ENCODE measurements at regions not wholly inside any gene's neighbourhood (a gene's known extent, or its start where the extent isn't known, plus 50 kb on each side); places are given as distances from the start of the nearest gene placed in this dataset.

DNA sequence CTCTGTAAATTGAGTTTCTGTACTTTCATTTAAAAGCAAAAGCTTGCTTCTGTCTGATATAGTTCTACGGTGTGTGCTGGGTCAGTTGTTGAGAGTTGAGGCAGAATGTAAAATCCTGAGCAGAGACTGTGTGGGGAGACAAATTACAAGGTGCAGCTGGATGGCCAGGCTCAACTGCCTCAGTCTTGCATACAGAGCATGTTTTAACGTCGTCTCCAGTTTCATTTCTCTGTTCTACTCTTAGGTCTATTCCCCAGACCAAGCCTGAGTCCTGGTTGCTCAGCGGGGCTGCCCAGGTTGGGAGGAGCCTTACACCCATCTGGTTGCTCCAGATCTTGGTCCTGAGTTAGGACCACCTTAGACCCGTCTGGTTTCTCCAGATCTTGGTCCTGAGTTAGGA lies 54.4 kb upstream of the MEDAG start:
- Histone ChIP-seq H3K9me3 (no peaks in the 10 kb centered on the region), H3K27me3 (no peaks in the 10 kb centered on the region), H3K27ac (no peak overlapping the region), H3K36me3 (no peaks in the 10 kb centered on the region), H3K4me3 (no peak overlapping the region), H3K4me1 (no peaks in the 10 kb centered on the region)
- no peak for DNase-seq
- intact Hi-C loops (cut with DNase I; ENCODE audit: low total_unique reads) (no loop called here), in situ Hi-C loops (cut with MboI; ENCODE audit: low pct_ligation_motif_present in 1 of 4, low pct_unique_long_range_greater_than_20kb in 1 of 4, low sequenced_read_pairs in 3 of 4) (no loop called here)
- 80 to 82% methylated on average over 1 to 5 of the region's 5 CpGs for WGBS, 2 donors (ENCODE audit: low coverage in 1 of 2)
- TF ChIP-seq EP300 (IDR thresholded peaks at IDR 0.05; ENCODE audit: low read depth) (no peak), POLR2A (IDR thresholded peaks at IDR 0.05) (no peak), POLR2AphosphoS5 (IDR thresholded peaks at IDR 0.05) (no peak)
- TF ChIP-seq, protein P1, sequence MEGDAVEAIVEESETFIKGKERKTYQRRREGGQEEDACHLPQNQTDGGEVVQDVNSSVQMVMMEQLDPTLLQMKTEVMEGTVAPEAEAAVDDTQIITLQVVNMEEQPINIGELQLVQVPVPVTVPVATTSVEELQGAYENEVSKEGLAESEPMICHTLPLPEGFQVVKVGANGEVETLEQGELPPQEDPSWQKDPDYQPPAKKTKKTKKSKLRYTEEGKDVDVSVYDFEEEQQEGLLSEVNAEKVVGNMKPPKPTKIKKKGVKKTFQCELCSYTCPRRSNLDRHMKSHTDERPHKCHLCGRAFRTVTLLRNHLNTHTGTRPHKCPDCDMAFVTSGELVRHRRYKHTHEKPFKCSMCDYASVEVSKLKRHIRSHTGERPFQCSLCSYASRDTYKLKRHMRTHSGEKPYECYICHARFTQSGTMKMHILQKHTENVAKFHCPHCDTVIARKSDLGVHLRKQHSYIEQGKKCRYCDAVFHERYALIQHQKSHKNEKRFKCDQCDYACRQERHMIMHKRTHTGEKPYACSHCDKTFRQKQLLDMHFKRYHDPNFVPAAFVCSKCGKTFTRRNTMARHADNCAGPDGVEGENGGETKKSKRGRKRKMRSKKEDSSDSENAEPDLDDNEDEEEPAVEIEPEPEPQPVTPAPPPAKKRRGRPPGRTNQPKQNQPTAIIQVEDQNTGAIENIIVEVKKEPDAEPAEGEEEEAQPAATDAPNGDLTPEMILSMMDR (IDR thresholded peaks at IDR 0.05) = no peak

DNA sequence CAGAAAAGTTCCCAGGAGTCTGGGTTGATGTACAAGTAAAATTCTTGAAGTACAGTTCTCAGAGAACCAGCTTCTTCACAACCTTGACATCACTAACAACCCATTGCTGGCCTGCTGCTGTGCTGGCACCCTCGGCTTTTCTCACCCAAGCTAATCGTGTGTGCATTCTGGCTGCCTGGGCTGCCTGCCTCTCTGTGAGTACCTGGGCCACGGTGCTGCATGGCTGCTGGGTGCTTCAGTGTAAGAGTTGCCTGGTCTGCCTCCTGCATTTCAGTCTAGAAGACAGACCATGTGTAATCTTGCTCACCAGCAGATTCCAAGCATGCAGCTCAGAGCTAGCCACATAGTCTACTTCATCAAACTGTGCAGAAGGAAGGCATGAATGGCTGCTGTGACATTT lies 50.5 kb upstream of the MEDAG start:
- no peak overlapping the region for H3K4me3 ChIP-seq
- no peaks in the 10 kb centered on the region for H3K4me1 ChIP-seq
- no peaks in the 10 kb centered on the region for H3K27me3 ChIP-seq
- 94% methylated on average over 3 of the region's 3 CpGs; no CpG with 5 or more reads in 1 of the 2 donors for WGBS, 2 donors (ENCODE audit: low coverage in 1 of 2)
- TF ChIP-seq EP300 (IDR thresholded peaks at IDR 0.05; ENCODE audit: low read depth) (no peak), POLR2AphosphoS5 (IDR thresholded peaks at IDR 0.05) (no peak), POLR2A (IDR thresholded peaks at IDR 0.05) (no peak)
- TF ChIP-seq, protein P1 (IDR thresholded peaks at IDR 0.05) = no peak
- H3K27ac ChIP-seq = no peak overlapping the region
- DNase-seq = no peak
- H3K36me3 ChIP-seq = no peaks in the 10 kb centered on the region
- intact Hi-C loops (cut with DNase I; ENCODE audit: low total_unique reads) (no loop called here), in situ Hi-C loops (cut with MboI; ENCODE audit: low pct_ligation_motif_present in 1 of 4, low pct_unique_long_range_greater_than_20kb in 1 of 4, low sequenced_read_pairs in 3 of 4) (no loop called here)
- no peaks in the 10 kb centered on the region for H3K9me3 ChIP-seq

DNA sequence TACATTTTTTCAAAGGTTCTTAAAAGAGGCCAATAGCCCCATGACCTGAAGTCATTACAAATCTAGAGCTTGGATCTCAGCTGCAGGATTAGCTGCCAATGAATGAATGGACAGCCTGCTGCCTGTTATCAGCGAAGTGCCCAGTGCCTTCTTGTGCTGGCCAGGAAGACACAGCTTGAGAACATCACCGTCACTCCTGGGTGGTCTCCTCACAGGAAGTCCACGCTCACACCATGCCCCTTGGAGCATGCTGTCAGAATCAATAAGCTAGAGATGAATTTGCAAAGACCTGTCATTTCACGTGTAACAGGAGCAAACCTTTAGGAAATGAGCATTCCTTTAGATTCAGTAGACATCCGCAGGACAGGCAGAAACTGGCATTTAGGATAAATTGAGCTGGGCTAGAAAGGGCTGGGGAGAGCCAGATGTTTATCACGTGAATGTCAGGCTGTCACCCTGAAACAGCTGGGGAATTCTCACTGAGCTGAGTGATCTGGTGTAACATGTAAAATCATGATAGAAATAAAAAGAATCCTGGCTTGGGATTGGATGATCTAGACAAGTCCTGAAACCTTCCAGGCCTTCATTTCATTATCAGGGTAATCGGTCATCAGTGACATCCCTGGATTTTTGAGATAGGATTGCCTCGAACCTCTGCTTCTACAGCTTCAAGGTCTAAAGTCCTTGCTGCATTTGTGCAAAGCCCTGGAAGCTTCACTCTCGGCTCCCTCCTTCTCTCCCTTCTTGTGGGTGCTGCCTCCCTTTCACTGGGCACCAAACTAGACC lies 49.9 kb upstream of the MEDAG start:
- WGBS, 2 donors (ENCODE audit: low coverage in 1 of 2) = 75 to 88% methylated on average over 5 to 9 of the region's 9 CpGs
- no peak for DNase-seq
- Histone ChIP-seq H3K36me3 (no peaks in the 10 kb centered on the region), H3K27me3 (no peaks in the 10 kb centered on the region), H3K4me3 (no peak overlapping the region), H3K4me1 (no peaks in the 10 kb centered on the region), H3K27ac (no peak overlapping the region), H3K9me3 (no peaks in the 10 kb centered on the region)
- TF ChIP-seq, protein P1 (IDR thresholded peaks at IDR 0.05) = no peak
- TF ChIP-seq EP300 (IDR thresholded peaks at IDR 0.05; ENCODE audit: low read depth) = no peak
- no peak for TF ChIP-seq POLR2A (IDR thresholded peaks at IDR 0.05)
- TF ChIP-seq POLR2AphosphoS5 (IDR thresholded peaks at IDR 0.05) = no peak
- in situ Hi-C loops (cut with MboI; ENCODE audit: low pct_ligation_motif_present in 1 of 4, low pct_unique_long_range_greater_than_20kb in 1 of 4, low sequenced_read_pairs in 3 of 4) = no loop called here
- intact Hi-C loops (cut with DNase I; ENCODE audit: low total_unique reads) = no loop called here

All from transverse colon (tissue), 4 donors.